Fibroblast of lung (primary cell): ENCODE measurements at regions not wholly inside any gene's neighbourhood (a gene's known extent, or its start where the extent isn't known, plus 50 kb on each side); places are given as distances from the start of the nearest gene placed in this dataset.

Experiments
- DNase-seq, 2 donors: peaks; one replicate each; pipeline versions ENCODE4 v3.0.0 to v3.0.0-alpha.2; 2010; ENCODE audit warnings: low read depth in 2 of 2
- H2AFZ ChIP-seq: 2 replicates; pipeline ENCODE4 v1.5.1; 2012; ENCODE audit warnings: low read length, control low read depth, inconsistent platforms
- H3K27ac ChIP-seq: 2 replicates; pipeline ENCODE4 v1.5.1; 2011; ENCODE audit warnings: low read length, control low read depth; ENCODE audit not compliant: insufficient read depth
- H3K27me3 ChIP-seq: 2 replicates; pipeline ENCODE4 v1.5.1; 2011; ENCODE audit warnings: mild to moderate bottlenecking, low read length; ENCODE audit not compliant: control insufficient read depth, insufficient read depth
- H3K36me3 ChIP-seq: 2 replicates; pipeline ENCODE4 v1.5.1; 2011; ENCODE audit warnings: low read length; ENCODE audit not compliant: control insufficient read depth, insufficient read depth
- H3K4me1 ChIP-seq: 2 replicates; pipeline ENCODE4 v1.5.1; 2011; ENCODE audit warnings: low read length; ENCODE audit not compliant: control insufficient read depth, insufficient read depth; ENCODE audit errors: extremely low read depth
- H3K4me2 ChIP-seq: 2 replicates; pipeline ENCODE4 v1.5.1; 2011; ENCODE audit warnings: low read length, control low read depth; ENCODE audit not compliant: insufficient read depth; ENCODE audit errors: extremely low read depth
- H3K4me3 ChIP-seq, 4 experiments: fragments of 200-600 bp in 1 of 4; sonication (generic) in 1 of 4; replicated peaks in 1 of 4; 2 replicates each; pipeline ENCODE4 v1.5.1; 2011 to 2016; ENCODE audit warnings: low read length in 4 of 4, low read depth in 3 of 4, mild to moderate bottlenecking in 3 of 4, control low read depth in 2 of 4, inconsistent platforms in 1 of 4, mixed read lengths in 1 of 4; ENCODE audit not compliant: insufficient read depth in 1 of 4; ENCODE audit errors: control extremely low read depth in 1 of 4
- H3K79me2 ChIP-seq: 2 replicates; pipeline ENCODE4 v1.5.1; 2012; ENCODE audit warnings: mild to moderate bottlenecking, low read length, inconsistent platforms; ENCODE audit not compliant: control insufficient read depth, insufficient read depth
- H3K9ac ChIP-seq: 2 replicates; pipeline ENCODE4 v1.5.1; 2011; ENCODE audit warnings: mild to moderate bottlenecking, low read length, control low read depth; ENCODE audit not compliant: insufficient read depth
- H3K9me3 ChIP-seq: 2 replicates; pipeline ENCODE4 v1.5.1; 2012; ENCODE audit warnings: low read depth, low read length; ENCODE audit not compliant: control insufficient read depth, insufficient read depth
- H4K20me1 ChIP-seq: 2 replicates; pipeline ENCODE4 v1.5.1; 2011; ENCODE audit warnings: low read length; ENCODE audit not compliant: control insufficient read depth, insufficient read depth; ENCODE audit errors: extremely low read depth
- EZH2 ChIP-seq: IDR thresholded peaks from 2 replicates; pipeline ENCODE4 v1.5.1; 2012; ENCODE audit warnings: low read length, control low read depth, mild to moderate bottlenecking; ENCODE audit errors: missing control alignments
- TF ChIP-seq, protein P1 (sequence below), 2 donors: IDR thresholded peaks in 1 of 2; conservative IDR thresholded peaks in 1 of 2; 1 replicate in 1 of 2; 2 replicates in 1 of 2; pipeline ENCODE4 v1.5.1; 2011 to 2012; ENCODE audit warnings: low read length in 2 of 2, control low read depth in 1 of 2, inconsistent platforms in 1 of 2, low read depth in 1 of 2, mild to moderate bottlenecking in 1 of 2

DNA sequence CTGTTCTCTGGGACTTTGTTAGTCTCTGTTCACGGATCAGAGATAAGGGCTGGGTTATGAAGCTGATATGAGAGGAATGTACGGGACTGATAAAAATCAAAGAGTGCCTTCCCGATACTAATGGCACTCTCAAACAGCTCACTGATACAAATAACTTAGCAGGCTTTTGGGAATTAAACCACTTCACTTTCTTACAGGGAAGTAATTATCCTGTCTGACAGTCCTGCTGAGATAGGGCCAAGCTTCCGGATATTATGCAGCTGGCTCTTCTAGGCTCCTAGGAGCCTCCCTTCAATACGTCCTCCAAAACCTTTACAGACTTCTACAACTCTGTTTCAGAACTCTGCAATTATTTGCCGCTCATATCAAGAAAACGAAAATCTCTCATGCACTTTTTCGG is 418.0 kb downstream of the NLGN4X start:
- H3K4me3 ChIP-seq: no peak overlapping the region
- H3K9me3 ChIP-seq: no peaks in the 10 kb centered on the region
- H3K4me2 ChIP-seq: no peak overlapping the region
- H3K4me1 ChIP-seq: no peaks in the 10 kb centered on the region
- no peak for DNase-seq
- H3K79me2 ChIP-seq: no peaks in the 10 kb centered on the region
- no peaks in the 10 kb centered on the region for H4K20me1 ChIP-seq
- TF ChIP-seq, protein P1, sequence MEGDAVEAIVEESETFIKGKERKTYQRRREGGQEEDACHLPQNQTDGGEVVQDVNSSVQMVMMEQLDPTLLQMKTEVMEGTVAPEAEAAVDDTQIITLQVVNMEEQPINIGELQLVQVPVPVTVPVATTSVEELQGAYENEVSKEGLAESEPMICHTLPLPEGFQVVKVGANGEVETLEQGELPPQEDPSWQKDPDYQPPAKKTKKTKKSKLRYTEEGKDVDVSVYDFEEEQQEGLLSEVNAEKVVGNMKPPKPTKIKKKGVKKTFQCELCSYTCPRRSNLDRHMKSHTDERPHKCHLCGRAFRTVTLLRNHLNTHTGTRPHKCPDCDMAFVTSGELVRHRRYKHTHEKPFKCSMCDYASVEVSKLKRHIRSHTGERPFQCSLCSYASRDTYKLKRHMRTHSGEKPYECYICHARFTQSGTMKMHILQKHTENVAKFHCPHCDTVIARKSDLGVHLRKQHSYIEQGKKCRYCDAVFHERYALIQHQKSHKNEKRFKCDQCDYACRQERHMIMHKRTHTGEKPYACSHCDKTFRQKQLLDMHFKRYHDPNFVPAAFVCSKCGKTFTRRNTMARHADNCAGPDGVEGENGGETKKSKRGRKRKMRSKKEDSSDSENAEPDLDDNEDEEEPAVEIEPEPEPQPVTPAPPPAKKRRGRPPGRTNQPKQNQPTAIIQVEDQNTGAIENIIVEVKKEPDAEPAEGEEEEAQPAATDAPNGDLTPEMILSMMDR (conservative IDR thresholded peaks at IDR 0.05 in 1 of 2, IDR thresholded peaks at IDR 0.05 in 1 of 2; ENCODE audit: low read depth in 1 of 2, low read length in 2 of 2): no peak
- no peak for TF ChIP-seq EZH2
- no peaks in the 10 kb centered on the region for H3K36me3 ChIP-seq
- H3K9ac ChIP-seq: no peak overlapping the region
- H2AFZ ChIP-seq: no peak overlapping the region
- no peaks in the 10 kb centered on the region for H3K27me3 ChIP-seq
- no peak overlapping the region for H3K27ac ChIP-seq

DNA sequence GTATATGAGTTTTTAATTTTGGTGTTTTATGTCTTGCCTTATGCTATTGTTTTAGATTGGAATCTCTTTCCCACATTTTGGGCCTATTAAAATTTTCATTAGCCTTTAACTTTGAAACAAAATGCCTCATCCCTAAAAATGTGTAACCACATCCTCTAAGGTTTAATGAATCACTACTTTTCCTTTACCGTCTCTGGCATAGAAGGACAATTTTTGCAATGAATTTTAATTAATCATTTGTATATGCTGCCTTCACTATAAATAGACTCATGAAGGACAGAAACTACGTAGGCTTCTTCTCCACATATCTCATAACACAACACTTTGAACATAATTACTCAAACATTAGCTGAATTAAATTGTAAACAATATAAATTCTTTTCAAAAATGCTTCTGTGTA is 421.5 kb downstream of the NLGN4X start:
- no peaks in the 10 kb centered on the region for H3K36me3 ChIP-seq
- no peak overlapping the region for H3K4me2 ChIP-seq
- H3K27me3 ChIP-seq: no peaks in the 10 kb centered on the region
- DNase-seq: peak in 1 of 2 donors; percentile 23
- H3K4me3 ChIP-seq: no peak overlapping the region
- TF ChIP-seq EZH2: no peak
- TF ChIP-seq, protein P1 (conservative IDR thresholded peaks at IDR 0.05 in 1 of 2, IDR thresholded peaks at IDR 0.05 in 1 of 2; ENCODE audit: low read depth in 1 of 2, low read length in 2 of 2): no peak
- H3K9ac ChIP-seq: no peak overlapping the region
- H3K27ac ChIP-seq: no peak overlapping the region
- H3K79me2 ChIP-seq: no peaks in the 10 kb centered on the region
- H3K4me1 ChIP-seq: no peaks in the 10 kb centered on the region
- H2AFZ ChIP-seq: no peak overlapping the region
- no peaks in the 10 kb centered on the region for H3K9me3 ChIP-seq
- H4K20me1 ChIP-seq: no peaks in the 10 kb centered on the region

DNA sequence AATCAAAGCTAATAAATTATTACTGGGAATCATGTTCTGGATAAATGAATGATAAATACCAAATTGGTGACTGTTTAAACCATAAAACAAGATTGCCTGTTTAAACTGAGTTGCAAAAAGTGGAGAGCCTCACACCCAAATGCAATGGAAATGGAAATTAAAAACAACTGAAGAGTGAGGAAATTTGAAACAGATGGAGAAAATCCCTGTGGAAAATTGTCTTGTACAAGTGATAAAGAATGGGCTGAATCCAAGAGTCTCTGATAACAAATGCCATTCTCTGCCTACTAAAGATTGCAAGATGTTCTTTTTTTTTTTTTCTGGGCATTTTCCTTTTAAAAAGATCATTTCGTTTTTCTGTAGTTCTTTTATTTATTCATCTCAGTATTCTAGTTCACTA is 426.3 kb downstream of the NLGN4X start:
- TF ChIP-seq, protein P1 (conservative IDR thresholded peaks at IDR 0.05 in 1 of 2, IDR thresholded peaks at IDR 0.05 in 1 of 2; ENCODE audit: low read depth in 1 of 2, low read length in 2 of 2): no peak
- no peak for TF ChIP-seq EZH2
- Histone ChIP-seq H3K27me3 (no peaks in the 10 kb centered on the region), H3K9me3 (no peaks in the 10 kb centered on the region), H3K27ac (no peak overlapping the region), H3K4me3 (no peak overlapping the region), H3K4me1 (no peaks in the 10 kb centered on the region), H3K79me2 (no peaks in the 10 kb centered on the region), H3K4me2 (no peak overlapping the region), H3K36me3 (no peaks in the 10 kb centered on the region), H2AFZ (no peak overlapping the region), H4K20me1 (no peaks in the 10 kb centered on the region), H3K9ac (no peak overlapping the region)
- DNase-seq: no peak
